Osteocyte (in vitro differentiated cells): ENCODE measurements at regions not wholly inside any gene's neighbourhood (a gene's known extent, or its start where the extent isn't known, plus 50 kb on each side); places are given as distances from the start of the nearest gene placed in this dataset.

Experiments used
- DNase-seq: peaks from one replicate; pipeline ENCODE4 v3.0.0; 2021; ENCODE audit warnings: mixed read lengths; ENCODE audit not compliant: unreplicated experiment; ENCODE audit errors: extremely low spot score
- H3K27ac Mint-ChIP-seq: one replicate; pipeline ENCODE4 v1.8.0; 2021; ENCODE audit warnings: mild to moderate bottlenecking, mixed read lengths; ENCODE audit not compliant: unreplicated experiment
- H3K27me3 Mint-ChIP-seq: one replicate; pipeline ENCODE4 v1.8.0; 2021; ENCODE audit warnings: mixed read lengths; ENCODE audit not compliant: unreplicated experiment
- H3K36me3 Mint-ChIP-seq: one replicate; pipeline ENCODE4 v1.8.0; 2021; ENCODE audit warnings: mixed read lengths; ENCODE audit not compliant: unreplicated experiment
- H3K4me1 Mint-ChIP-seq: one replicate; pipeline ENCODE4 v1.8.0; 2021; ENCODE audit warnings: mixed read lengths; ENCODE audit not compliant: unreplicated experiment
- H3K4me3 Mint-ChIP-seq: one replicate; pipeline ENCODE4 v1.8.0; 2021; ENCODE audit warnings: mild to moderate bottlenecking, moderate library complexity, mixed read lengths; ENCODE audit not compliant: unreplicated experiment
- H3K9me3 Mint-ChIP-seq: one replicate; pipeline ENCODE4 v1.8.0; 2021; ENCODE audit warnings: mixed read lengths; ENCODE audit not compliant: unreplicated experiment
- CTCF ChIP-seq: fragments of 200-600 bp; sonication (generic); IDR thresholded peaks from 2 replicates; pipeline ENCODE4 v1.5.0; 2021; ENCODE audit warnings: antibody characterized with exemption, mild to moderate bottlenecking, moderate library complexity

- no peaks in the 10 kb centered on the region for H3K27me3 Mint-ChIP-seq
- TF ChIP-seq CTCF, result no peak
- no peak overlapping the region for H3K27ac Mint-ChIP-seq
- no peaks in the 10 kb centered on the region for H3K36me3 Mint-ChIP-seq
- no peak for DNase-seq
- peaks cover 18% of the 10 kb centered on the region for H3K9me3 Mint-ChIP-seq
- H3K4me1 Mint-ChIP-seq, result no peaks in the 10 kb centered on the region
- H3K4me3 Mint-ChIP-seq, result no peak overlapping the region
These were observed 2259.5 kb upstream of the WWC1 start for GRCh38 chr5:166031926-166032325.

- Mint-ChIP-seq H3K4me3 (no peak overlapping the region), H3K27ac (no peak overlapping the region), H3K9me3 (peaks cover 22% of the 10 kb centered on the region), H3K4me1 (no peaks in the 10 kb centered on the region), H3K36me3 (no peaks in the 10 kb centered on the region), H3K27me3 (no peaks in the 10 kb centered on the region)
- TF ChIP-seq CTCF, result no peak
- no peak for DNase-seq
These were observed 2258.8 kb upstream of the WWC1 start for GRCh38 chr5:166032601-166033000.

GRCh38 chr5:166045961-166046360 lies 2245.5 kb upstream of the WWC1 start:
- Mint-ChIP-seq H3K9me3 (peaks cover 33% of the 10 kb centered on the region), H3K4me1 (no peaks in the 10 kb centered on the region), H3K36me3 (no peaks in the 10 kb centered on the region), H3K27ac (no peak overlapping the region), H3K4me3 (no peak overlapping the region), H3K27me3 (no peaks in the 10 kb centered on the region)
- no peak for TF ChIP-seq CTCF
- no peak for DNase-seq

- Mint-ChIP-seq H3K9me3 (peaks cover 29% of the 10 kb centered on the region), H3K4me1 (no peaks in the 10 kb centered on the region), H3K4me3 (no peak overlapping the region), H3K27ac (no peak overlapping the region), H3K36me3 (no peaks in the 10 kb centered on the region), H3K27me3 (no peaks in the 10 kb centered on the region)
- DNase-seq, result no peak
- TF ChIP-seq CTCF, result no peak
These were observed 2244.5 kb upstream of the WWC1 start for GRCh38 chr5:166046956-166047355.

- H3K36me3 Mint-ChIP-seq, result no peaks in the 10 kb centered on the region
- no peak for TF ChIP-seq CTCF
- H3K4me1 Mint-ChIP-seq, result no peaks in the 10 kb centered on the region
- no peak for DNase-seq
- peaks cover 33% of the 10 kb centered on the region for H3K9me3 Mint-ChIP-seq
- no peak overlapping the region for H3K4me3 Mint-ChIP-seq
- H3K27ac Mint-ChIP-seq, result no peak overlapping the region
- H3K27me3 Mint-ChIP-seq, result no peaks in the 10 kb centered on the region
These were observed 2240.9 kb upstream of the WWC1 start for GRCh38 chr5:166050531-166050930.
